H9 (cell line): ENCODE measurements at regions not wholly inside any gene's neighbourhood (a gene's known extent, or its start where the extent isn't known, plus 50 kb on each side); places are given as distances from the start of the nearest gene placed in this dataset.

Source experiments
- DNase-seq: peaks from one replicate; pipeline ENCODE4 v3.0.0-alpha.2; 2017
- H2AFZ ChIP-seq: one replicate; pipeline ENCODE4 v1.6.1; 2013; ENCODE audit warnings: mild to moderate bottlenecking, low read length, control low read depth, moderate library complexity
- H2AK5ac ChIP-seq: 2 replicates; pipeline ENCODE4 v1.6.1; 2013; ENCODE audit warnings: low read length, control low read depth, mixed read lengths; ENCODE audit not compliant: insufficient read length
- H2BK120ac ChIP-seq: one replicate; pipeline ENCODE4 v1.6.1; 2013; ENCODE audit warnings: low read depth, mild to moderate bottlenecking, low read length, control low read depth, inconsistent platforms; ENCODE audit not compliant: poor library complexity, severe bottlenecking
- H2BK12ac ChIP-seq: 2 replicates; pipeline ENCODE4 v1.6.1; 2013; ENCODE audit warnings: low read length, control low read depth, mixed read lengths, low read depth; ENCODE audit not compliant: insufficient read length
- H2BK15ac ChIP-seq: 2 replicates; pipeline ENCODE4 v1.6.1; 2013; ENCODE audit warnings: low read depth, low read length, control low read depth
- H2BK20ac ChIP-seq: one replicate; pipeline ENCODE4 v1.6.1; 2013; ENCODE audit warnings: low read depth, mild to moderate bottlenecking, low read length, control low read depth, inconsistent platforms; ENCODE audit not compliant: poor library complexity, severe bottlenecking
- H2BK5ac ChIP-seq: 2 replicates; pipeline ENCODE4 v1.6.1; 2013; ENCODE audit warnings: low read length, control low read depth, mixed read lengths; ENCODE audit not compliant: insufficient read length
- H3K14ac ChIP-seq: 2 replicates; pipeline ENCODE4 v1.6.1; 2013; ENCODE audit warnings: low read length, control low read depth; ENCODE audit not compliant: insufficient read depth
- H3K18ac ChIP-seq: 2 replicates; pipeline ENCODE4 v1.6.1; 2013; ENCODE audit warnings: low read depth, mild to moderate bottlenecking, mixed read lengths, low read length, control low read depth; ENCODE audit not compliant: insufficient read length
- H3K23ac ChIP-seq: 2 replicates; pipeline ENCODE4 v1.6.1; 2013; ENCODE audit warnings: low read length, control low read depth, mixed read lengths, low read depth; ENCODE audit not compliant: insufficient read length
- H3K23me2 ChIP-seq: 2 replicates; pipeline ENCODE4 v1.6.1; 2013; ENCODE audit warnings: low read depth, mild to moderate bottlenecking, mixed read lengths, low read length, control low read depth; ENCODE audit not compliant: insufficient read length, poor library complexity, severe bottlenecking
- H3K27ac ChIP-seq: 2 replicates; pipeline ENCODE4 v1.5.1; 2013; ENCODE audit warnings: low read length, control low read depth, mixed read lengths, low read depth; ENCODE audit not compliant: insufficient read length
- H3K27me3 ChIP-seq: 2 replicates; pipeline ENCODE4 v1.6.1; 2013; ENCODE audit warnings: low read length, control low read depth, inconsistent platforms; ENCODE audit not compliant: insufficient read depth
- H3K4ac ChIP-seq: 2 replicates; pipeline ENCODE4 v1.6.1; 2013; ENCODE audit warnings: low read depth, mild to moderate bottlenecking, control low read depth, inconsistent platforms, low read length, moderate library complexity
- H3K4me1 ChIP-seq: 2 replicates; pipeline ENCODE4 v1.6.1; 2013; ENCODE audit warnings: low read length, control low read depth, inconsistent platforms; ENCODE audit not compliant: insufficient read depth
- H3K4me2 ChIP-seq: 2 replicates; pipeline ENCODE4 v1.6.1; 2013; ENCODE audit warnings: low read length, control low read depth, mixed read lengths; ENCODE audit not compliant: insufficient read length, insufficient read depth
- H3K56ac ChIP-seq: 2 replicates; pipeline ENCODE4 v1.6.1; 2013; ENCODE audit warnings: low read depth, mild to moderate bottlenecking, mixed read lengths, low read length, control low read depth; ENCODE audit not compliant: insufficient read length
- H3K79me1 ChIP-seq: 2 replicates; pipeline ENCODE4 v1.6.1; 2013; ENCODE audit warnings: low read depth, mild to moderate bottlenecking, moderate library complexity, low read length, control low read depth, inconsistent platforms; ENCODE audit not compliant: insufficient read depth, poor library complexity, severe bottlenecking
- H3K79me2 ChIP-seq: 2 replicates; pipeline ENCODE4 v1.6.1; 2013; ENCODE audit warnings: low read length, control low read depth, inconsistent platforms; ENCODE audit not compliant: insufficient read depth
- H3K9ac ChIP-seq: 2 replicates; pipeline ENCODE4 v1.6.1; 2013; ENCODE audit warnings: low read length, control low read depth, mixed read lengths; ENCODE audit not compliant: insufficient read length; ENCODE audit errors: extremely low read depth
- H3K9me3 ChIP-seq: one replicate; pipeline ENCODE4 v1.6.1; 2013; ENCODE audit warnings: low read depth, low read length, inconsistent platforms; ENCODE audit not compliant: control insufficient read depth
- H3T11ph ChIP-seq: one replicate; pipeline ENCODE4 v1.6.1; 2013; ENCODE audit warnings: mild to moderate bottlenecking, low read length, control low read depth, inconsistent platforms
- H4K20me1 ChIP-seq: one replicate; pipeline ENCODE4 v1.6.1; 2013; ENCODE audit not compliant: control insufficient read depth, insufficient read length, insufficient read depth
- H4K5ac ChIP-seq: 2 replicates; pipeline ENCODE4 v1.6.1; 2013; ENCODE audit warnings: low read depth, mild to moderate bottlenecking, mixed read lengths, low read length, control low read depth; ENCODE audit not compliant: insufficient read length
- H4K8ac ChIP-seq: replicated peaks from 2 replicates; pipeline ENCODE4 v1.6.1; 2013; ENCODE audit warnings: low read length, control low read depth, mixed read lengths, low read depth; ENCODE audit not compliant: insufficient read length
- H4K91ac ChIP-seq: 2 replicates; pipeline ENCODE4 v1.6.1; 2013; ENCODE audit warnings: low read depth, mild to moderate bottlenecking, moderate library complexity, mixed read lengths, low read length, control low read depth; ENCODE audit not compliant: insufficient read length
- H3K27ac Mint-ChIP-seq, 3 experiments: 2 replicates in 2 of 3; 3 replicates in 1 of 3; pipeline ENCODE4 v1.8.0; 2020 to 2021; ENCODE audit warnings: mixed read lengths in 3 of 3, mild to moderate bottlenecking in 1 of 3, moderate library complexity in 1 of 3
- H3K27me3 Mint-ChIP-seq: 2 replicates; pipeline ENCODE4 v1.8.0; 2021; ENCODE audit warnings: low read depth, mild to moderate bottlenecking, moderate library complexity, mixed read lengths
- H3K36me3 Mint-ChIP-seq, 3 experiments: 2 replicates in 2 of 3; 3 replicates in 1 of 3; pipeline ENCODE4 v1.8.0; 2020 to 2021; ENCODE audit warnings: low read depth in 3 of 3, mixed read lengths in 3 of 3; ENCODE audit not compliant: insufficient read depth in 1 of 3
- H3K4me1 Mint-ChIP-seq, 2 experiments: 2 replicates each; pipeline ENCODE4 v1.8.0; 2020; ENCODE audit warnings: mixed read lengths in 2 of 2
- H3K4me3 Mint-ChIP-seq, 2 experiments: 2 replicates in 1 of 2; 3 replicates in 1 of 2; pipeline ENCODE4 v1.8.0; 2020 to 2021; ENCODE audit warnings: mild to moderate bottlenecking in 2 of 2, mixed read lengths in 2 of 2, moderate library complexity in 1 of 2
- H3K9me3 Mint-ChIP-seq, 2 experiments: 2 replicates in 1 of 2; 3 replicates in 1 of 2; pipeline ENCODE4 v1.8.0; 2020; ENCODE audit warnings: mild to moderate bottlenecking in 2 of 2, mixed read lengths in 2 of 2, moderate library complexity in 1 of 2
- CTCF ChIP-seq: fragments of 200-600 bp; sonication (generic); conservative IDR thresholded peaks from 3 replicates; pipeline ENCODE4 v1.8.0; 2021; ENCODE audit warnings: antibody characterized with exemption, mild to moderate bottlenecking
- WGBS: extraction: QIAGEN DNeasy Blood & Tissue Kit; methylation state at CpG from one replicate; pipeline ENCODE4 v1.1.7; 2013; ENCODE audit warnings: missing lambda C conversion rate, low lambda C conversion rate, mixed read lengths; ENCODE audit not compliant: insufficient read length; ENCODE audit errors: extremely low coverage; 5-methylcytosine and 5-hydroxymethylcytosine counted together

- no peak overlapping the region for H3K56ac ChIP-seq
- H3K18ac ChIP-seq = no peak overlapping the region
- no peaks in the 10 kb centered on the region for H3K4me1 ChIP-seq
- no peaks in the 10 kb centered on the region for H3K27me3 ChIP-seq
- no peak overlapping the region for H2BK20ac ChIP-seq
- Mint-ChIP-seq H3K4me1 (peaks cover 0 to 4% of the 10 kb centered on the region in 2 experiments; a peak in 1 of 4 replicates), H3K27ac (no peak overlapping the region), H3K36me3 (no peaks in the 10 kb centered on the region), H3K4me3 (no peak overlapping the region), H3K27me3 (no peaks in the 10 kb centered on the region), H3K9me3 (no peaks in the 10 kb centered on the region)
- no peaks in the 10 kb centered on the region for H3K79me1 ChIP-seq
- no peaks in the 10 kb centered on the region for H4K20me1 ChIP-seq
- no peak for DNase-seq
- no peak overlapping the region for H2AK5ac ChIP-seq
- no peaks in the 10 kb centered on the region for H3K79me2 ChIP-seq
- H2BK15ac ChIP-seq = no peak overlapping the region
- no peak overlapping the region for H2AFZ ChIP-seq
- H2BK12ac ChIP-seq = no peak overlapping the region
- TF ChIP-seq CTCF = no peak
- H4K5ac ChIP-seq = no peak overlapping the region
- H3K27ac ChIP-seq = no peak overlapping the region
- no peaks in the 10 kb centered on the region for H3K23me2 ChIP-seq
- no peak overlapping the region for H3K14ac ChIP-seq
- no peak overlapping the region for H3K9ac ChIP-seq
- no peak overlapping the region for H2BK5ac ChIP-seq
- no peak overlapping the region for H3K4ac ChIP-seq
- no peak overlapping the region for H3K23ac ChIP-seq
- H3T11ph ChIP-seq = no peak overlapping the region
- WGBS = no CpG with 5 or more reads among the region's 4 CpGs
- H2BK120ac ChIP-seq = no peak overlapping the region
- H3K9me3 ChIP-seq = no peaks in the 10 kb centered on the region
- H4K91ac ChIP-seq = no peak overlapping the region
- H3K4me2 ChIP-seq = no peak overlapping the region
- H4K8ac ChIP-seq = no peak overlapping the region
Measured at GRCh38 chr13:80871481-80871880, 530.6 kb upstream of the SPRY2 start.
